ENCODE measurements at regions not wholly inside any gene's neighbourhood (a gene's known extent, or its start where the extent isn't known, plus 50 kb on each side); places are given as distances from the start of the nearest gene placed in this dataset.

DNA sequence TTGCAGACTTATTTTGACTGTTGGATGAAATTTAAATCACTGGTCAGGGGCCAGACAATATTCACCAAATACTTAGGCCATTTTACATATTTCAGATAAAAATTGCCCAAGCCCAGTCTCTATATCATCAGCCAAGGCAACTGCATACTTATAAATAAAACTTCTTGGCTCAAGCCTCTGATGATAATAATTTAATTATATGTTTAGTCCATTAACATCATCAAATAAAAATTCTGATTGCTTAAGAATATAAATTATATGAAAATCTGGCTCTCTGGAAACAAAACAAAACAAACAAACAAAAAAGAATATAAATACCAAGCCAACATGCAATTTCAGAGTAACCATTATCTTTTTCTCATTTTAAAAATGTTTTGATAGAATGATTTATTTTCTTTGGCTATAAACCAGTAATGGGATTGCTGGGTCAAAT lies 165.2 kb downstream of the BTG1 start:
- TF ChIP-seq POLR2AphosphoS5 (IDR thresholded peaks at IDR 0.05): no peak
- TF ChIP-seq, protein P1, sequence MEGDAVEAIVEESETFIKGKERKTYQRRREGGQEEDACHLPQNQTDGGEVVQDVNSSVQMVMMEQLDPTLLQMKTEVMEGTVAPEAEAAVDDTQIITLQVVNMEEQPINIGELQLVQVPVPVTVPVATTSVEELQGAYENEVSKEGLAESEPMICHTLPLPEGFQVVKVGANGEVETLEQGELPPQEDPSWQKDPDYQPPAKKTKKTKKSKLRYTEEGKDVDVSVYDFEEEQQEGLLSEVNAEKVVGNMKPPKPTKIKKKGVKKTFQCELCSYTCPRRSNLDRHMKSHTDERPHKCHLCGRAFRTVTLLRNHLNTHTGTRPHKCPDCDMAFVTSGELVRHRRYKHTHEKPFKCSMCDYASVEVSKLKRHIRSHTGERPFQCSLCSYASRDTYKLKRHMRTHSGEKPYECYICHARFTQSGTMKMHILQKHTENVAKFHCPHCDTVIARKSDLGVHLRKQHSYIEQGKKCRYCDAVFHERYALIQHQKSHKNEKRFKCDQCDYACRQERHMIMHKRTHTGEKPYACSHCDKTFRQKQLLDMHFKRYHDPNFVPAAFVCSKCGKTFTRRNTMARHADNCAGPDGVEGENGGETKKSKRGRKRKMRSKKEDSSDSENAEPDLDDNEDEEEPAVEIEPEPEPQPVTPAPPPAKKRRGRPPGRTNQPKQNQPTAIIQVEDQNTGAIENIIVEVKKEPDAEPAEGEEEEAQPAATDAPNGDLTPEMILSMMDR (IDR thresholded peaks at IDR 0.05 in 8 of 11, conservative IDR thresholded peaks at IDR 0.05 in 3 of 11): no peak
- no peak for TF ChIP-seq POLR2A (IDR thresholded peaks at IDR 0.05)
- Histone ChIP-seq H3K4me1 (peaks cover 0 to 13% (median 0%) of the 10 kb centered on the region in 6 donors), H3K27me3 (replicated peaks in 1 of 7) (no peaks in the 10 kb centered on the region), H3K36me3 (no peaks in the 10 kb centered on the region), H3K4me3 (no peak overlapping the region), H3K27ac (no peak overlapping the region), H3K9me3 (no peaks in the 10 kb centered on the region)
- intact Hi-C loops (cut with DNase I; ENCODE audit: low total_unique reads): no loop called here
- DNase-seq: no peak

DNA sequence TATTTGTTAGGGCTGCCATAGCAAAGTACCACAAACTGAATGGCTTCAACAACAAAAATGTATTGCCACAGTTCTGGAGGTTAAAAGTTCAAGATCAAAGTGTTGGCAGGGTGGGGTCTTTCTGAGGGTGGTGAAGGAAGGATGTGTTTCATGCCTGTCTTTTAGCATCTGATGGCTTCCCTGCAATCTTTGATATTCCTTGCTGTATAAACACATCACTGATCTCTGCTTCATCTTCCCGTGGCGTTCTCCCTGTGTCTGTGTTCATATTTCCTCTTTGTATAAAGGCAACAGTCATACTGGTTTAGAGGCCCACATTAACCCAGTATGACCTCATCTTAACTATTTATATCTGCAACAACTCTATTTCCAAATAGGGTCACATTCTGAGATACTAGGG lies 167.5 kb downstream of the BTG1 start:
- TF ChIP-seq POLR2A (IDR thresholded peaks at IDR 0.05) (no peak), POLR2AphosphoS5 (IDR thresholded peaks at IDR 0.05) (no peak)
- TF ChIP-seq, protein P1 (IDR thresholded peaks at IDR 0.05 in 8 of 11, conservative IDR thresholded peaks at IDR 0.05 in 3 of 11): no peak
- Histone ChIP-seq H3K27ac (peak overlapping the region in 1 of 8 donors; percentile 22), H3K9me3 (no peaks in the 10 kb centered on the region), H3K4me1 (no peaks in the 10 kb centered on the region), H3K4me3 (no peak overlapping the region), H3K36me3 (no peaks in the 10 kb centered on the region), H3K27me3 (replicated peaks in 1 of 7) (no peaks in the 10 kb centered on the region)
- WGBS, 5 donors: 54 to 77% (median 57%) methylated on average over 2 of the region's 2 CpGs
- intact Hi-C loops (cut with DNase I; ENCODE audit: low total_unique reads): no loop called here
- DNase-seq: no peak

DNA sequence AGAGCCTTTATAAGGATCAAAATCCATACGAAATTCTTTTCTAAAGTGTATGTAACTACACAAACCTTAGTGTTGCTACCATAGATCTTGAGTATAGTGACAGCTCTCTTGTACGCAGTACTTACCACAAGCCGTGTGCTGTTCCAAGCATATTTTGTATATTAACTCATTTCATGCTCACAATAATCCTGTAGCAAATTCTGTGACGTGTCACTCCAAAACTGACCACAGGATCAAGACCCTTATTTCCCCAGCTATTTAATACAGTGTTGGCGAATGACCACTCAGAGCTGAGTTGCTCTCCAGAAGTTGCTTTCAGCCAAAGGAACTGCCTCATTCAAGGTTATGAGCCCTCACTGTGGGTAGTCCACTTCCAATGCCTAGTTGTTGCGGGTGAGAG lies 169.8 kb downstream of the BTG1 start:
- 93 to 99% (median 96%) methylated on average over 6 of the region's 6 CpGs for WGBS, 5 donors
- Histone ChIP-seq H3K27ac (no peak overlapping the region), H3K9me3 (no peaks in the 10 kb centered on the region), H3K36me3 (no peaks in the 10 kb centered on the region), H3K4me1 (no peaks in the 10 kb centered on the region), H3K27me3 (replicated peaks in 1 of 7) (no peaks in the 10 kb centered on the region), H3K4me3 (no peak overlapping the region)
- DNase-seq: no peak
- intact Hi-C loops (cut with DNase I; ENCODE audit: low total_unique reads): no loop called here
- TF ChIP-seq POLR2AphosphoS5 (IDR thresholded peaks at IDR 0.05) (no peak), POLR2A (IDR thresholded peaks at IDR 0.05) (no peak)
- TF ChIP-seq, protein P1 (IDR thresholded peaks at IDR 0.05 in 8 of 11, conservative IDR thresholded peaks at IDR 0.05 in 3 of 11): no peak

DNA sequence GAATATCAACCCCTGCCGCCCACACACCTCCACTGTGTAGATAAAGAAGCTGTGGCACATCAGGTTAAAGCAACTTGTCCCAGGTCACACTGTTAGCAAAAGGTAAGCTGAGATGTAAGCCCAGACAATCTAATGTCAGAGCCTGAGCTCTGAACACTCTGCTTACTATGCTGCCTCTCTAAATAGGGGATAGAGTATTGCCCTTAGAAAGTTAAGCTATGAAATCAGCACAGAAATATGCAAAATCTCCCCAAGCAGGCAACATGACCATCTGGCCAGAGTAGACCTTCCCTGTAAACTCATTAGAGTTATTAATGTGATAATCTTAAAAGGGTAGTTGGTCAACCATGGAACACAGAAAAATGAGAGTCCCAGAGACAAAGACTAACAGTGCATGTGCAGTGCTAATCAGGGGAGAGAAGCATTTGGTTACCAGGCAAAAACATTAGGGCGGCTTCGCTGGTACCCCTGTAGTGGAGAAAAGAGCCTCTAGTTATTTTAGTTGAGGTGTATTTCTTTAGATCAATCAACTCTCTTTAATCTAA lies 171.0 kb downstream of the BTG1 start:
- H3K27me3 ChIP-seq (replicated peaks in 1 of 7): no peaks in the 10 kb centered on the region
- no peak overlapping the region for H3K4me3 ChIP-seq
- 93 to 97% (median 95%) methylated on average over 3 of the region's 3 CpGs for WGBS, 5 donors
- H3K9me3 ChIP-seq: no peaks in the 10 kb centered on the region
- no peaks in the 10 kb centered on the region for H3K4me1 ChIP-seq
- TF ChIP-seq POLR2AphosphoS5 (IDR thresholded peaks at IDR 0.05) (no peak), POLR2A (IDR thresholded peaks at IDR 0.05) (no peak)
- TF ChIP-seq, protein P1 (IDR thresholded peaks at IDR 0.05 in 8 of 11, conservative IDR thresholded peaks at IDR 0.05 in 3 of 11): no peak
- H3K36me3 ChIP-seq: no peaks in the 10 kb centered on the region
- no peak for DNase-seq
- H3K27ac ChIP-seq: no peak overlapping the region
- intact Hi-C loops (cut with DNase I; ENCODE audit: low total_unique reads): no loop called here
